ENCODE measurements at regions not wholly inside any gene's neighbourhood (a gene's known extent, or its start where the extent isn't known, plus 50 kb on each side); places are given as distances from the start of the nearest gene placed in this dataset.

GRCh38 chr6:24056567-24056966 is 69.4 kb upstream of the NRSN1 start:
- Histone ChIP-seq H3K4me3 (ENCODE audit: low read depth, low read length) (no peak overlapping the region), H3K27me3 (ENCODE audit: control insufficient read depth, insufficient read depth, low read length) (no peaks in the 10 kb centered on the region), H3K36me3 (ENCODE audit: control insufficient read depth, insufficient read depth, low read length) (no peaks in the 10 kb centered on the region)
- DNase-seq (ENCODE audit: low read depth) (no peak), FAIRE-seq (no peak)
- no peak for TF ChIP-seq CTCF (IDR thresholded peaks at IDR 0.05; ENCODE audit: insufficient read depth, low read length, severe bottlenecking)

- DNase-seq (ENCODE audit: low read depth) = no peak
- H3K4me3 ChIP-seq (ENCODE audit: low read depth, low read length) = no peak overlapping the region
- H3K27me3 ChIP-seq (ENCODE audit: control insufficient read depth, insufficient read depth, low read length) = no peaks in the 10 kb centered on the region
- no peak for TF ChIP-seq CTCF (IDR thresholded peaks at IDR 0.05; ENCODE audit: insufficient read depth, low read length, severe bottlenecking)
- no peaks in the 10 kb centered on the region for H3K36me3 ChIP-seq (ENCODE audit: control insufficient read depth, insufficient read depth, low read length)
- FAIRE-seq = peak; percentile 23
Measured at GRCh38 chr6:24057030-24057429, 69.0 kb upstream of the NRSN1 start.

- H3K4me3 ChIP-seq (ENCODE audit: low read depth, low read length) = no peak overlapping the region
- FAIRE-seq (no peak), DNase-seq (ENCODE audit: low read depth) (no peak)
- H3K27me3 ChIP-seq (ENCODE audit: control insufficient read depth, insufficient read depth, low read length) = no peaks in the 10 kb centered on the region
- TF ChIP-seq CTCF (IDR thresholded peaks at IDR 0.05; ENCODE audit: insufficient read depth, low read length, severe bottlenecking) = no peak
- H3K36me3 ChIP-seq (ENCODE audit: control insufficient read depth, insufficient read depth, low read length) = no peaks in the 10 kb centered on the region
Measured at GRCh38 chr6:24060982-24061754, 64.8 kb upstream of the NRSN1 start.

GRCh38 chr6:24064106-24064505 is 61.9 kb upstream of the NRSN1 start:
- H3K36me3 ChIP-seq (ENCODE audit: control insufficient read depth, insufficient read depth, low read length) = no peaks in the 10 kb centered on the region
- DNase-seq (ENCODE audit: low read depth) (no peak), FAIRE-seq (no peak)
- no peaks in the 10 kb centered on the region for H3K27me3 ChIP-seq (ENCODE audit: control insufficient read depth, insufficient read depth, low read length)
- peak; percentile 36 for TF ChIP-seq CTCF (IDR thresholded peaks at IDR 0.05; ENCODE audit: insufficient read depth, low read length, severe bottlenecking)
- no peak overlapping the region for H3K4me3 ChIP-seq (ENCODE audit: low read depth, low read length)

- no peak for TF ChIP-seq CTCF (IDR thresholded peaks at IDR 0.05; ENCODE audit: insufficient read depth, low read length, severe bottlenecking)
- H3K27me3 ChIP-seq (ENCODE audit: control insufficient read depth, insufficient read depth, low read length) = no peaks in the 10 kb centered on the region
- DNase-seq (ENCODE audit: low read depth) (no peak), FAIRE-seq (no peak)
- H3K4me3 ChIP-seq (ENCODE audit: low read depth, low read length) = no peak overlapping the region
- no peaks in the 10 kb centered on the region for H3K36me3 ChIP-seq (ENCODE audit: control insufficient read depth, insufficient read depth, low read length)
Measured at GRCh38 chr6:24064832-24065231, 61.2 kb upstream of the NRSN1 start.

- H3K27me3 ChIP-seq (ENCODE audit: control insufficient read depth, insufficient read depth, low read length) = no peaks in the 10 kb centered on the region
- H3K4me3 ChIP-seq (ENCODE audit: low read depth, low read length) = no peak overlapping the region
- TF ChIP-seq CTCF (IDR thresholded peaks at IDR 0.05; ENCODE audit: insufficient read depth, low read length, severe bottlenecking) = no peak
- FAIRE-seq (no peak), DNase-seq (ENCODE audit: low read depth) (no peak)
- no peaks in the 10 kb centered on the region for H3K36me3 ChIP-seq (ENCODE audit: control insufficient read depth, insufficient read depth, low read length)
Measured at GRCh38 chr6:24069526-24069925, 56.5 kb upstream of the NRSN1 start.

Data from bronchial epithelial cell (primary cell).